ENCODE measurements at regions not wholly inside any gene's neighbourhood (a gene's known extent, or its start where the extent isn't known, plus 50 kb on each side); places are given as distances from the start of the nearest gene placed in this dataset.

- H3K27ac Mint-ChIP-seq: no peak overlapping the region
- H3K4me1 ChIP-seq (ENCODE audit: control insufficient read depth in 1 of 2, insufficient read depth in 2 of 2, low read length in 2 of 2): peaks cover 3 to 8% of the 10 kb centered on the region in 2 donors
- H3K27me3 ChIP-seq (ENCODE audit: control insufficient read depth in 2 of 2, insufficient read depth in 2 of 2, low read length in 2 of 2): no peaks in the 10 kb centered on the region
- H3K79me2 ChIP-seq (ENCODE audit: insufficient read depth, low read length): no peaks in the 10 kb centered on the region
- peaks cover 3 to 10% of the 10 kb centered on the region in 2 donors for H3K36me3 Mint-ChIP-seq
- no peak overlapping the region for H3K4me3 Mint-ChIP-seq
- H3K9me3 Mint-ChIP-seq: no peaks in the 10 kb centered on the region
- peaks cover 0 to 3% (median 0%) of the 10 kb centered on the region in 3 donors for H3K27me3 Mint-ChIP-seq (ENCODE audit: low read depth in 3 of 3)
- H2AFZ ChIP-seq (ENCODE audit: insufficient read depth, low read depth, low read length, poor library complexity, severe bottlenecking): no peak overlapping the region
- H3K4me2 ChIP-seq (replicated peaks; ENCODE audit: extremely low read depth, low read length, poor library complexity, severe bottlenecking): no peak overlapping the region
- H3K9me3 ChIP-seq (replicated peaks in 1 of 2; ENCODE audit: control insufficient read depth in 1 of 2, insufficient read depth in 1 of 2, low read length in 2 of 2): no peaks in the 10 kb centered on the region
- intact Hi-C loops (cut with micrococcal nuclease): no loop called here
- H3K36me3 ChIP-seq (replicated peaks in 1 of 2; ENCODE audit: control insufficient read depth in 1 of 2, insufficient read depth in 2 of 2, low read length in 2 of 2): no peaks in the 10 kb centered on the region
- no peak overlapping the region for H3K27ac ChIP-seq (ENCODE audit: low read depth in 1 of 2, low read length in 2 of 2)
- TF ChIP-seq CTCF (IDR thresholded peaks at IDR 0.05): no peak
- DNase-seq: no peak
- peaks cover 11% of the 10 kb centered on the region for H3K4me1 Mint-ChIP-seq
- no peak overlapping the region for H3K9ac ChIP-seq (ENCODE audit: insufficient read depth, low read length, poor library complexity, severe bottlenecking)
- peaks cover 15% of the 10 kb centered on the region for H4K20me1 ChIP-seq (ENCODE audit: insufficient read depth, low read length)
- H3K4me3 ChIP-seq (replicated peaks in 1 of 3; ENCODE audit: low read depth in 2 of 3, low read length in 3 of 3): no peak overlapping the region
Measured at GRCh38 chr1:39127513-39127912, 77.0 kb upstream of the MACF1 start.

GRCh38 chr1:39128126-39128525, 76.4 kb upstream of the MACF1 start:
- H3K9me3 ChIP-seq (replicated peaks in 1 of 2; ENCODE audit: control insufficient read depth in 1 of 2, insufficient read depth in 1 of 2, low read length in 2 of 2): no peaks in the 10 kb centered on the region
- no peak overlapping the region for H2AFZ ChIP-seq (ENCODE audit: insufficient read depth, low read depth, low read length, poor library complexity, severe bottlenecking)
- Mint-ChIP-seq H3K4me1 (peaks cover 12% of the 10 kb centered on the region), H3K4me3 (no peak overlapping the region), H3K27me3 (ENCODE audit: low read depth in 3 of 3) (peaks cover 0 to 3% (median 0%) of the 10 kb centered on the region in 3 donors), H3K27ac (peak overlapping the region in 1 of 7 donors; percentile 60), H3K36me3 (peaks cover 3 to 10% of the 10 kb centered on the region in 2 donors), H3K9me3 (no peaks in the 10 kb centered on the region)
- no peak for DNase-seq
- no peaks in the 10 kb centered on the region for H3K27me3 ChIP-seq (ENCODE audit: control insufficient read depth in 2 of 2, insufficient read depth in 2 of 2, low read length in 2 of 2)
- no peak overlapping the region for H3K27ac ChIP-seq (ENCODE audit: low read depth in 1 of 2, low read length in 2 of 2)
- H3K9ac ChIP-seq (ENCODE audit: insufficient read depth, low read length, poor library complexity, severe bottlenecking): no peak overlapping the region
- no peak overlapping the region for H3K4me2 ChIP-seq (replicated peaks; ENCODE audit: extremely low read depth, low read length, poor library complexity, severe bottlenecking)
- no peaks in the 10 kb centered on the region for H3K36me3 ChIP-seq (replicated peaks in 1 of 2; ENCODE audit: control insufficient read depth in 1 of 2, insufficient read depth in 2 of 2, low read length in 2 of 2)
- H3K4me3 ChIP-seq (replicated peaks in 1 of 3; ENCODE audit: low read depth in 2 of 3, low read length in 3 of 3): no peak overlapping the region
- intact Hi-C loops (cut with micrococcal nuclease): no loop called here
- H3K79me2 ChIP-seq (ENCODE audit: insufficient read depth, low read length): no peaks in the 10 kb centered on the region
- 70% methylated on average over 2 of the region's 4 CpGs for WGBS (ENCODE audit: insufficient coverage)
- peaks cover 15% of the 10 kb centered on the region for H4K20me1 ChIP-seq (ENCODE audit: insufficient read depth, low read length)
- TF ChIP-seq CTCF (IDR thresholded peaks at IDR 0.05): no peak
- peaks cover 3 to 8% of the 10 kb centered on the region in 2 donors for H3K4me1 ChIP-seq (ENCODE audit: control insufficient read depth in 1 of 2, insufficient read depth in 2 of 2, low read length in 2 of 2)

All from CD14-positive monocyte (primary cell).